HG03064 (cell line): ENCODE measurements at regions not wholly inside any gene's neighbourhood (a gene's known extent, or its start where the extent isn't known, plus 50 kb on each side); places are given as distances from the start of the nearest gene placed in this dataset.
A peak's percentile ranks its signal among the peaks of the same experiment; 100 is the strongest.
"Not testable (repeated sequence)": the region's sequence is repeated elsewhere in the genome, so short reads cannot be mapped to it uniquely, and the experiment has no call there.

Experiments
- ATAC-seq: cut with Tn5 transposase; IDR thresholded peaks from one replicate; pipeline ENCODE4 v1.9.1; 2021; ENCODE audit warnings: low read depth; ENCODE audit not compliant: unreplicated experiment

GRCh38 chr1:219410721-219411120, 202.2 kb downstream of the ZC3H11B start:
- ATAC-seq: not testable (repeated sequence)

- no peak for ATAC-seq
These were observed 207.2 kb downstream of the ZC3H11B start for GRCh38 chr1:219405531-219406331.

- ATAC-seq: no peak
These were observed 208.3 kb downstream of the ZC3H11B start for GRCh38 chr1:219404629-219405028.

GRCh38 chr1:219402925-219403324, 210.0 kb downstream of the ZC3H11B start:
- ATAC-seq: no peak

DNA sequence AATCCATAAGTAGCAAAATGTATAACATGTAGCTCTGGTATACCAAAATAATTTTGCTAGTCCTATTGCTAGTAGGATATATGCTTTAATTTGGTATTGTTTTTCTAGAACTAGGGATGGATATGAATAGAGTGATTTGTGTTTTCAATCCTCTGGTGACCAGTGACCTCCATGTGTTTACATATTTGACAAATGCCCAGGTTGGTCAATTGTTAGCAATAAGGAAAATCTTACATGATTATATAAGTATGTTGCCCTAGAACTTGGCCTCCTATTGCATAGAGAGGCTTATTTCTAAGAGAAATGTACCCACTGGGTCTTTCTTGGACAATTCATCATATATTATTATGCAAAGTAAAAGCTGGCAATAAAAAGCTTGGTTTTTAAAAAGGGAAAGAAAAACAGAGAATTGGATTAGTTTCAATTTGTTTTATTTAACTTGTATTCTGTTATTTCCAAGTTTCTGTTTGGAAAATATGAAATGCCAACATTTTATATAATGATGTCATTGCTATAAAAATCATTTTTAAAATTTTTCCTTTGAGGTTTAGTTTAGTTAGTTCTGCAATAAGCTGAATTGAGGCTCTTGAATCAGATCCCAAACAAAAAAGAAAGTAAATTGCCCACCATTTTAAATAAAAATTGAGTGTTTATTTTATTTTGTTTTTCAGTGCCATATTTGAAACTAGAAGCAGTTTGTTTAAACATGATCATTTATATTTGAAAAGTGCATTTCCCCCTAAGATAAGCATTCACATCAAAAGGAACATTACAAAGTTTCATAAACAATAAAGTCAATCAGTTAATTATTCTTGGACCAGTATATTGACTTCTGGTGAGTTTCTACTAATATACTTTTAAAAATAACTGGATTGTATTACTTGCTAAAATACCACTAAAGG, 210.9 kb downstream of the ZC3H11B start:
- ATAC-seq: no peak

- no peak for ATAC-seq
These were observed 213.5 kb downstream of the ZC3H11B start for GRCh38 chr1:219399446-219399845.

GRCh38 chr1:219398815-219399396, 214.0 kb downstream of the ZC3H11B start:
- no peak for ATAC-seq

DNA sequence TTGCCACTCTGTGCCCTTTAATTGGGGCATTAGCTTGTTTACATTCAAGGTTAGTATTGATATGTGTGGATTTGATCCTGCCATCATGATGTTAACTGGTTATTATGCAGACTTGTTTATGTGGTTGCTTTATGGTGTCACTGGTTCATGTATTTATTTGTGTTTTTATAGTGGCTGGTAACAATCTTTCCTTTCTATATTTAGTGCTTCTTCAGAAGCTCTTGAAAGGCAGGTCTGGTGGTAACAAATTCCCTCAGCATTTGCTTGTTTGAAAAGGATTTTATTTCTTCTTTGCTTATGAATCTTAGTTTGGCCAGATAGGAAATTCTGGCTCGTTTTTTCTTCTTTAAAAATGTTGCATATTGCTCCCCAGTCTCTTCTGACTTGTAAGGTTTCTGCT, 215.4 kb downstream of the ZC3H11B start:
- no peak for ATAC-seq

GRCh38 chr1:219391297-219391696, 217.6 kb downstream of the LYPLAL1 start:
- ATAC-seq: no peak

DNA sequence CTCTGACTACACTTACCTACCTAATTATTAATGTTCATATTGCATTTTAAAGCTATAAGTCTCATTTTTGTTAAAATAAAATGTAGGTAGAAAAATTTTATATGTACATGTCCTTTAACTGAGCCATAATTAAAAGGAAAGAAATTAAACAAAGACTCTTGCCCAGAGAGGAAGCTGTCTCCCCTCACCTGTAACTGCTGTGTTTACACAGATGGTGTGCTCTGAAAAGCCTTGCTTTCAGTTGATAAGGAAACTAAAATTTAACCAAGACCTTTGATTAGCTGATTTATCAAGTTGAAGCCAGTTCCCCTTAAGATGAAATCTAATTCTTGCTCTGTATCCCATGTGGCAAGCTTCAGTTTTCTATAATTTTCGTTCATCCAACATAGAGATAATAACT, 213.5 kb downstream of the LYPLAL1 start:
- ATAC-seq: no peak

DNA sequence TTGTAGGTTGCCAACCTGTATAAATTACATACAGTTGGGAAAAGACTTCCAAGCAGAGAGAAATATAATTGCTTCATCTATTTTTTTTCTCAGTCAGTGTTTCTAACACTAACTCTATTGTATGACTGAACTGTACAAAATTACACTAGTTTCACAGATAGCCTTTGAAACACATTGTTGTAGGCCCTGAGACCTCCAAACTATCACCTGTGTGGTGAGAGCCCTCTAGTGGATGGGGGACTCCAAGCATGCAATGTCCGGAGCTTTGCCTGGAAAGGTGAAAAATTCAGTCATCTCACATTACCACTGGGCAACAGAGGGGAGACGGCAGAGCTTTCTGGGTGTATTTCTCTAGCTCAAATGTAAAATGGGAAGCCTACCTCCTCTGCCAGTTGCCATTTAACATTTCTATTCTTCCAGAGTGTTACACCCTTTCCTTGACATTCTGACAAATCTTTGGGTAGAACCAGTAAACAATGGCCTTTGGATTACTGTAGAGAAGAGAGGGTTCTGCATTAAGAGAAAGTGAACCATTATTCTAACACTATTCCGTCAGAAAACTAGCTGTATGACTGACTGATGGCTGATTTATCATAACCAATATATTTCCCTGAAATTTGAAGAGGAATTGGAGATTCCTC, 212.2 kb downstream of the LYPLAL1 start:
- ATAC-seq: peak; percentile 85

GRCh38 chr1:219383281-219383680, 209.6 kb downstream of the LYPLAL1 start:
- ATAC-seq: no peak

DNA sequence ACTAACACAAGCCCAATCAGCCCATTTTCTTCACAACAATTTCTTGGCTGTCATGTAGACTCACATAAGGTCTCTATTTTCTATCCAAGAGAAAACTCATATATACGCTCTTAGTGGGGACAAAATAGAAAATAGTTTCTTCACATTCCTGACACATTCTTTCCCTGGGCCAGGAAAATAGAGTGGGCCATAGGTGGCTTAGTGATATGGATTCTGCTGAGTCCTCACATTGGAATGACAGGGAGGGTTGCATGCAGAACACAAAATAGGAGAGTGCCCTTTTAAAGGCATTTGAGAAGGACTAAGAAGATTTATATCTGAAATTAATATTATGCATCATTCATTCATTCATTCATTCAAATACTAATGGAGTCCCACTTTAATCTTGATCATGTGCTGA, 207.7 kb downstream of the LYPLAL1 start:
- ATAC-seq: no peak

- no peak for ATAC-seq
These were observed 206.8 kb downstream of the LYPLAL1 start for GRCh38 chr1:219380463-219380862.

GRCh38 chr1:219379691-219380090, 206.0 kb downstream of the LYPLAL1 start:
- ATAC-seq: no peak

DNA sequence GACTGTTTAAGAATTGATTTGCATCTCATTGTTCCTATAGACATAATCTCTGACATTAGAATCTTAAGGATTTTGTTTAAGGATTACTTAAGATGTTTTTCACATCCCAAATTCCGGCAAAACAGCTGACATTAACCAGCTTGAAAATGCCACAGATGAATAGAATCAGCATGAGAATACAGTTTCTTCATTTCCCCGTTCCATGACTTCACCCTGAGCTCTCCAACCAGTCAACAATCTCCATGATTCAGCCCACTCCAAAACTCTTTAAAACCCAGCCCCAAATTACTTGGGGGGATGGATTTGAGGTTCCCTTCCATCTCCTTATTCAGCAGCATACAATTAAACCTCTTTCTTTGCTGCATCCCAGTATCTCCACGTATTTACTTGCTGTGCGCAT, 201.0 kb downstream of the LYPLAL1 start:
- no peak for ATAC-seq

DNA sequence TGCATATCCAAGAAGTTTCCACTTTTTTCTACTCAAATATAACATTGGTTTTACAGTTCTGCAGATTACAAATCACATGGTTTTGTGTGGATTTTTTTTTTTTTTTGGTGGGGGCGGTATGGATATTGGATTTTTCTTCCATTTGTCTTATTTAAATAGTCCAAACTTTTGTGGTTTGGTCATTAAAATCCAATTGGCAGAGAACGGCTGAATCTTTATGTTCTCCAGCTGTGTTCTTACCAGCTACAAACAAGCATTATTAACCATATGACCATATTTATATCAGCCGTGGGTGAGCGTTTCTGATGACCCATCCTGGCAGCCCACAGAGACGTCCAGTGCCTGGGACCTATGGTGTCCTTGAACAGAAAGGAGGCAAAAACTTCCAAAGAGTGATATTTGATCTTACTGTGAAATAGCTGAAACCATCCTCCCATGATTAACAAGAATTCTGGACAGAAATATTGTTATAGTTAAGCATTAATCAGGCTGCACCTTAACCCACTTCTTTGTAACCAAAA, 200.4 kb downstream of the LYPLAL1 start:
- ATAC-seq: no peak

DNA sequence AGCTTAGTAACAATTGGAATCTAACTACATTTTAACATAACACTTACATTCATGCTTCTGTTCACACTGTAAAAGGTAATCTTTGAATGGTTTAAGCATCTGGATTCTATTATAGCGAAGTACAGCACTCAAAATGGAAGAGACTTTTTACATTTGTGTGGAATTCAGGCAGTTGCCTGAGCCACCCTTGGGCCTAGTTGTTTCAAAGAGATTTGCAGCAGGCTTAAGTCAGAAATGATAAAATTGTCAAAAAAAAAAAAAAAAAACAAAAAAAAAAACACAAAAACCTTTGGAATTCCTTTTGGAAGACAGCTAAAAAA, 199.9 kb downstream of the LYPLAL1 start:
- no peak for ATAC-seq

GRCh38 chr1:219372916-219373615, 199.4 kb downstream of the LYPLAL1 start:
- ATAC-seq: no peak

GRCh38 chr1:219371471-219371870, 197.8 kb downstream of the LYPLAL1 start:
- no peak for ATAC-seq
